Hematopoietic multipotent progenitor cell treated with erythropoietin and hydrocortisone succinate and interleukin-3 and kit ligand, for 17 days (in vitro differentiated cells): ENCODE measurements at regions not wholly inside any gene's neighbourhood (a gene's known extent, or its start where the extent isn't known, plus 50 kb on each side); places are given as distances from the start of the nearest gene placed in this dataset.

Experiments used
- DNase-seq: peaks from one replicate; pipeline ENCODE4 v3.0.0-alpha.2; 2015; ENCODE audit warnings: low spot score

DNA sequence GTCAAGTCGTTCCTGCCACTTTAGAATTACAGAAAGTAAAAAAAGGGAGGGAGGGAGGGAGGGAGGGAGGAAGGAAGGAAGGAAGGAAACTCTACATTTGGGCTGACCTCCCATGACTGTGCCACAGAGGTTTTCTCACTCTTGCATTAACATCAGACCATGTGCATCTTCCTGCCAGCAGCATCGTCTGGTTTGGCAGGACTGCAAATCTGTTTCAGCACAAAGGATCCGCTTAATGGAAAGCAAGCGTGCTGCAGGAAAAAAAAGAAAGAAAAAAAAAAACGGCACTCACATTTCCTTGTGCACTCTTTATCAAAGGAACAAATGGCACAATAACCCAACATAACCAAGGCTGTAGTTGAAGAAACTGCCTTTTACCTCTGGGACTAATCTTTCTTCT is 148.8 kb upstream of the HES1 start:
- DNase-seq, result no peak

DNA sequence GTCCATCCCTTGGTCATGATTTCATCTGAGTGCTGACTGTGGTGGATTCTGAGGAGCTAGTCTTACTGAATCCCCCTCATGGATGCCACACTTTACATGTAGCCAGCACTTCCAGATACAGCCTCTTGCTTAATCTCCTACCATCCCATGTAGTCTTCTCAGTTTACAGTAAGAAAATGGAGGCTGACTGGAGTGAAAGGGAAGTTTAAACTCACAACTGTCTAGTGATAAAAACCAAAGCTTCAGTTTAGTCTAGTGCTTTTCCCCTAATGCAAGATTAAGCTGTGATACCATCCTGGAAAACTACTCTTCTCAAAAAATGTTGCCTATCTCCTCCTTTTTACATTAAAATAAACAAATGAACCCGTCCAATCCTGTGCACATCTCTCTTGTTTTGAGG is 146.8 kb upstream of the HES1 start:
- DNase-seq, result no peak

DNA sequence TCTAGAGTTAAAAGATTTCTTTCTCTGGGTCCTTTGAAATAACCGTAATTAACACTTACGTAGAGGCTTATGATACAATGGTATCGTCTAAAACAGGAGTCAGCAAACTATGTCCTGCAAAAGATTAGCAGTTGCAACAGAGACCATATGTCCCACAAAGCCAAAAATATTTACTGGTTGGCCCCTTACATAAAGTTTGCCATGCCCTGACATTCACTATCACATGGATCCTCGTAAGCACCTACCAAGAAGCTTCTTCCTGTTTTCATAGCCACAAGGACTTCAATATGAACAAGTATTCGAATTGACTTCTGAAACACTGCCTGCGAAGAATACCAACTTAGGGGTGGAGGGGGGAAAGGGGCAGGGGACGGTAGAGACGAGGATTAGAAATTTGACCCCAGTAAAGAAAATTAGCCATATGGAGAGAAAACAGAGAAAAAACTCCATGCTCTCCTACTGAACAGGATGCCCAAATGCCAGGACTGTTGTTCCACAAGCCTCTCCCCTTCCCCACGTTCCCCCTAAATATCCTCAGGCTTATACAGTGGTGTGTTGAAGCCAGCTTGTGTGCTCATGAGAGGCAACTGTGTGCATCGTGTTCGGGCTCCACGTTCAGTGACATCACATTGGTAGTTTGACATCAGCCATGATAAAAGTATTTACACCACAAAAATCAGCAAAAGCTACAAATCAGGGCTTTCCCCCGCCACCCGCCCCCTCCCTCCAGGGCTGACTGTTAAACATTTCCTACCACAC is 144.1 kb upstream of the HES1 start:
- DNase-seq, result no peak

DNA sequence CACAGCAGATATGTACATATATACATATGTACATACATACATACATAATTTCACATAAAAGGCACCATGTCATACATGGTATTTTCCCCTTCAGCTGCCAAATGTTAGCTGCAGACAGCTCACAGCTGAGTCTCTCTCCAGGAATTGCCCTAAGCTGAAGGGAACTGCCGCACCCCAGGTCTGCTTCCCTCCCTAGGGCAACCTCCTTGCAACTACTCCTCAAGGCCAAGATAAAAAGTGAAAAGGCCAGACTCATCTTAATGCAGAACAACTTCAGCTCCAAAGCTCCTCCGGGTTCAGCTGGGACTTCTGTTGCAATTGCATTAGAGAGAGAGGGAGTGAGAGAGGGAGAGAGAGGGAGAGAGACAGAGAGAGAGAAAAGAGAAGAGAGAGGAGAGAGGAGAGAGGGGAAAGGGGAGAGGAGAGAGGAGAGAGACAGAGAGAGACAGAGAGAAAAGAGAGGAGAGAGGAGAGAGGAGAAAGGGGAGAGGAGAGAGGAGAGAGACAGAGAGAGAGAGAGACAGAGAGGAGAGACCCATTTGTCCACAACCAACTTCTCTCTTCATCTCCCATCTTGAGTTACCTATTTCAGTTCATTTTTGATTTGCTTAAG is 143.4 kb upstream of the HES1 start:
- DNase-seq, result no peak

DNA sequence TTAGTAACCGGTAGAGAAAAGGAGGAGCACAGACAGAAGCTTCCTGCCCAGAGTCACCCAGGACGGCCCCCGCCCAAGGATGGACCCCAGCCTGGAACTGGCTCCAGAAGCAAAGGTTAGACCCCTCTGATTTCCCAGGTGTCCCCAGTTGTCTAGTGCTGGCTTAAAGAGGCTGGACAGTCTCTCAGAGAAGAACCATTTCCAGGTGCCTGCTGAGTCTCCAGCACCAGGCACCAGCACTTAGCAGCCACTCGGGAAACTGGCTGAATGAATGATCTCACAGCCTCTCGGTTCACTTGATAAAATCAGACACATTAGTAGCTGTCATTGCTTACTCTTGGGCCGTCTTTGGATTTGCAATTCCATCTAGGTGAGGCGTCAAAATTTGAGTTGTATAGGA is 139.7 kb upstream of the HES1 start:
- DNase-seq, result no peak

DNA sequence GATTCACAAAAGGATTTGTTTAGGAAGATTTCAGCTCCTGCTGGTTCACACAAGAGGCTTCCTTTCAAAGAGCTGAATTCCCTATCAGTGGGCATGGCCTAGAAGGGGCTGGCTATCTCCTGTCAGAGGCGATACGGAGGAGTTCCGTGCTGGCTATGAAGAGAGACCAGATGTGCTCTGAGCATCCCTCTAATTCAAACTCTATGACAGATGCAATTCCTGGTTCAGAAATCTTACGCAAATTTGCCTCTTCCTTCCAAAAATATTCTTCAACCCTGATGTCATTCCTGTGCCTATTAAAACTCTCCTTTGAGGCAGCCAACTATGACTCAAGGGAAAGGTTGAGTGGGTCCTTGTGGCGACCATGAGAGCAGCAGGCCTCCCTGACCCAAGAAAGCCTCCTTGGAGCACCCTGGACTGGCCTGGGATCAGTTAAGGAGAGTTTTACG is 139.3 kb upstream of the HES1 start:
- no peak for DNase-seq

DNA sequence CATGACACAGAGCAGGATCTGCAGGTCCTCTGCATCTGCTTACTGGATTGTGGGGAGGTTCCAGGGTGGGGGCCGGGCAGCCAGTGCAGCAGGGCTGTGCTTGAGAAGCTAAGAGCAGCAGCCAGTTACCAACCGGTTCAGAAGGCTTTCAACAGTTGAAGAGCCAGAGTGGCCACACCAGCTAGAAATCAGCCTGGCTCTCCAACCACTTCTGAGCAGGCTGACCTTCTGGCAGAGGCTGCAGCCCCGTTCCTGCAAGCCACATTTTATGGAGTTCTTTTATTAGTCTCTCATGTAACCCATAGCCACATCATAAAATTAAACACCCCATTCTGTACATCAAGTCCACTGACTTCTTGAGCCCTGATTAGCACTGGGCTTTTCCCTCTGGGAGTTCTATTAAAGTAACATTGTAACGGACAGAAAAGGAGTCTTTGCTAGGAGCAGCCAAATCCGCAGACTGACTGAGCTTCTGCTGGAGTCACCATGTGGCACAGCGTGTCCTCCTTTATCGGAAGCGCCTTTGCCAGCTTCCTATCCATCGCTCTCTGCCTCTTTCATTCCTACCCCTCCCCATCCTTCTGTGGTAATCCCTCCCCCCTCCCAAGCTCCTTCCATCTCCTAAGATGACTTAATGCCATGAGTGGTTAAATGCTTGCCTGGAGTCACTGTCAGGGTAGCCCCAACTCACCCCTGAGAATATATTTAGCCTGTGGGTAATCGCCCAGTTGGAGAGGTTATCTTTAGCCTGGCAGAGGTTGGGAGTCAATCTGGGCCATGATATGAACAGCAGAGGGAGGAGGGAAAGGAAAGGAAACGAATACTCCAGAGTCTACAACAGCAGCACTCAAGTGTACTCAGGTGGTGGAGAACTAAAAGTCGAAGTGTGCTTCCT is 138.5 kb upstream of the HES1 start:
- no peak for DNase-seq

DNA sequence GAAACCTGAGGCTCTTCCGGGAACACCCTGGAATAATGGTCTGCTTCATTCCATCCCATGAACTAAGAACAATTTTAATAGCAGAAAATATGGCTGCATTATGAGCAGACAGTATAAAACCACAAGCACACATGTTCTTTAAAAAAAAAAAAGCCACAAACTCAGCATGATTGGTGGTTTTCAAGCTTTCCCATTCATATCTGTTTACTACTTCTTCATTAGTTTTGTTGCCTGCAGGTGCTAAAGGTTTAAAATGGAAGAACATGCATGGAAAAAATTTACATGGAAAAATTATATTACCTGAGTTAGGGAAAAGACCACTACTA is 137.9 kb upstream of the HES1 start:
- no peak for DNase-seq

DNA sequence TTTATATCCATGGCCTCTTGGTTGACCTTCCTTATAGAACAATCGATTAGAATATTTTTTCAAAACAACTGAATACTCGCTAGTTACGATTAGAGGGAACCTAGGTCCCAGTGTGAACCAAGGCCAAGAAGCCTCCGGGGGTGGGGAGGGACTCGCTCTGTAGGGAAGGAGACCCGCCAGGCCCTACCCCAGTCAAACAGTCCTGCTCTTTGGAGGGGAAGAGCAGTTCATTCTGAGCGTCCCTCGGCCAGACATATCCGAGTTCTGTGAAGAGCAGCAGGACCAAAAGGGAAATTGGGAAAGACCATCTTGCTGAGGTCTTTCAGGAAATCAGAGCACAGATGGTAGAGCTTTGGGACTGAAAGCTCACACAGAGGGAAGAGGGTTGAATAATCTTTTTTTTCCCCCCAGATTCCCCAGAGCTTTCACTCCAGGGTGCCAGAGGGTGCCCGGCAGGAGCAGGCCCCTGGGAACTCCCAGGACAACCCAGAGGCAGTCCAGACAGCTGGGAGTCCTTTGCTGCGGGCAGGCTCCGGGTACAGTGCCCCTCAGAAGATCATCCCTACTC is 137.2 kb upstream of the HES1 start:
- DNase-seq, result no peak

DNA sequence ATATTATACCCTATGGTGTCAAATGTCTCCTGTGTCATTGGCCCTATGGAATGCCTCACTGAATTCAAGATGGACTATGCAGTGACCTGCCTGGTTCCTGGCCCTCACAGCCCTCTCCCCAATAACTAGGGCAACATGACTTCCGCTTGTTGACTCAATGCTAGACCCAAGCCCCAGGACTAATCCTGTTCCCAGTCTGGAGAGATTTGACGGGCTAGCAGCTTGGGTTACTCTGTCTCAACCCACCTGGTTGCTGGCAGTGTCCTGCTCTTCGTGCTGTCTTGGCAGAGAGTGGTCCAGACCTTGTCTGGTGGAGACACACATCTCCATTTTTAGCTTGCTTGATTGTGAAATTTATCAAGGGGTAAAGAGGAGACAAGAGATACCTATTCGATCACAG is 135.8 kb upstream of the HES1 start:
- no peak for DNase-seq

DNA sequence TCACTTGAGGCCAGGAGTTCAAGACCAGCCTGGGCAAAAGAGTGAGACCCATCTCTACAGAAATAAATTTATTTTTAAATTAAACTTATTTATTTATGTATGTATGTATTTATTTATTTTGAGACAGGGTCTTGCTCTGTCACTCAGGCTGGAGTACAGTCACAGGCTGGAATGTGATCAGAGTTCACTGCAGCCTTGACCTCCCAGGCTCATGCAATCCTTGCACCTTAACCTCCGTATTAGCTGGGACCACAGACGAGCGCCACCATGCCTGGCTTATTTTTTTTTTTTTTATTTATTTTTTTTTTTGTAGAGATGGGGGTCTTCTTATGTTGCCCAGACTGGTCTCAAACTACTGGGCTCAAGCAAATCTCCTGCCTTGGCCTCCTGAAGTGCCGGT is 135.2 kb upstream of the HES1 start:
- DNase-seq, result no peak

DNA sequence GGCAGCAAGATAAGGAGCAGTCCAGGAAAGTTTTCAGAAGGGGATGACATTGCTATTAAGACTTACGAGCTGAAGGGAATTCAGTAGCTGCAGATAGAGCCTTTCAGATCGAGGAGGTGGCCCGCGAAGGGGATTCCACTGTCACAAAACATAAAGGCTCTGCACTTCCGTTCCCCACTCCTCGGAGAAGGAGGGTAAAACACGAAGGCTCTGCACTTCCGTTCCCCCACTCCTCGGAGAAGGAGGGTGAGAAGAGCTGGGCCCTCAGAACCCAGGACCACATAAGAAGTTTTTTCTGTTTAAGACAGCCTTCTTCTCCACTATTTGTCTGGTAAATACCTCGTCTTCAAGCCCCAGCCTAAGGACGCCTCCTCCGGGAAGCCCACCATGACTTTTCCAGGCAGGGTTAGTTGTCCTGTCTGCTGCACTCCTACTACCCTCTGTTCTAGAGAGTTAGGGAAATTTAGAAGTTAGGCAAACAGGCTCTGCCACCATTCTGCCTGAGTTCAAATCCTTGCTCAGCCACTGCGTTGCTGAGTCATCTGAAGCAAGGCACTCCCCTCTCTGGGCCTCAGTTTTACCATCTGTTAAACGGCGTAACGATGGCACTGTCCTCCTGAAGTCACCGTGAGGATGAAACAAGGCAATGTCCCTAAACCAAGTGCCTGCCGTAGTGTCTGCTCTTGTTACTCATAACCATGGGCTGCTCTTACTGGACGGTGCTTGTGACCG is 134.1 kb upstream of the HES1 start:
- no peak for DNase-seq

DNA sequence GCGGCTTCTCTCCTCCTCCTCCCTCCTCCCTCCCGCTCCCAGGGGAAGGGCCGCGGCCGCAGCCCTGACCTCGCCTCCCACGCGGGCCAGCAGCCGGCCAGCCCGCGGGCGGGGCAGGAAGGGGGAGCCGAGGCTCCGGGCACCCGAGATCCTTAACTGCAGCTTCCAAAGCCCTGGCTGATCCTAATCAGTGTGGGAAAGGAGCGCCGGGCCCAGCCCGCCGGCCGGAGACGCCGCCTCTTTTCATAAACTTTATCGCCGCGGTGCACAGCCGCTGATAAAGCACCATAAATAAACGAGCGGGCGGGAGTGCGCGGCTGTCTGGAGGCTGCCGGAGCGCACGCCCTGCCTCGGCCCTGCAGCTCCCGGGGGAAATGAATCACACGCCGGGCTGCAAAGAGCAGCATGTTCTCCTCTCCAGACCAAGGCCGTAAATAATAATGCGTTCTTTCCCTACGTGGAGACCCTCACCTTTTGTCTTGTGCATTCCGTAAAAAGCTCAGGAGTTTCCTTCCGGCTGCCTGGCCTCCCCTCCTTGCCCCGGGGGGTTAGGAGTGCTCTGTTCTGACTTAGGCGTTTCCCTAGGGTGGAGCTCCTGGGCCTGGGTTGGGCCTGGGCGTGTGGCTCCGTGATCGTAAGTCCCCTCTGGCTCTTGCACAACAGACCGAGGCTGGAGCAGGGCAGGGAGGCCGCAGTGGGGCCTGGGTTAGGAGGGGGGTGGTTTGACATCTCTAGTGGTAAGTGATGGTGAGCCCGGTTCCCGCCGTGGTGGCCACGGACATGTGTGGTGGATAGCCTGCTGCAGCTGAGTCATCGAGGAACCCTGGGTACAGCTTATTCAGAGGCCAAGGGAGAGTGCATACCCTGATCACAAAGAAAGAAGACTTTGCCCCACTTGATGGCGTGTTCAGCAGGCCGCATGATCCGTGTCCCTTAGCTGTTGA is 132.6 kb upstream of the HES1 start:
- peak; percentile 64 for DNase-seq

DNA sequence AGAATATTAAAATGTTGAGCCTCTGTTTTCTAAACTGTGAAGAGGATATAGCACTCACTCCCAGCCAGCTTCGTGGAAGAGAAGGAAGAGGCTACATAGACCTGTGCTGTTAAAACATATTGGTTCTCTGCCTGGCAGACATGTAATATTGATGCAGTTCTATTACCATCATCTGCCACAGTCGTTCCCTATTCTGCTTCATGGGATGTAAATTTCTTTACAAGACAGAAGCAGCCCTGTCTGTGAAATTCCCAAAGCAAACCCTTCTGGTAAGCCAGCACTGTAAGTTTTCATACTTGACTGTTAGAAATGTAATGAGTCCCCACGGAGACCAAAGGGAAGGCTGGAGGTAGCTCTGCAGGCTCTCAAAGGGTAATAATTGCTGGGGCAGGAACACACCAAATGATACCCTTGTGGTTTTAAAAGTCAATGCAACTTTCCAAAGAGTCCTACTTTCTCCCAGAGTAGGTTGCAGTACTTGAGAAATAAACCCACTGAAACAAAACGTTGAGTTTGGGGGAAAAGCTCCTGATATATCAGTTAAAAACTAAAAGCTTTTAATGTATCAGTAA is 129.9 kb upstream of the HES1 start:
- no peak for DNase-seq

DNA sequence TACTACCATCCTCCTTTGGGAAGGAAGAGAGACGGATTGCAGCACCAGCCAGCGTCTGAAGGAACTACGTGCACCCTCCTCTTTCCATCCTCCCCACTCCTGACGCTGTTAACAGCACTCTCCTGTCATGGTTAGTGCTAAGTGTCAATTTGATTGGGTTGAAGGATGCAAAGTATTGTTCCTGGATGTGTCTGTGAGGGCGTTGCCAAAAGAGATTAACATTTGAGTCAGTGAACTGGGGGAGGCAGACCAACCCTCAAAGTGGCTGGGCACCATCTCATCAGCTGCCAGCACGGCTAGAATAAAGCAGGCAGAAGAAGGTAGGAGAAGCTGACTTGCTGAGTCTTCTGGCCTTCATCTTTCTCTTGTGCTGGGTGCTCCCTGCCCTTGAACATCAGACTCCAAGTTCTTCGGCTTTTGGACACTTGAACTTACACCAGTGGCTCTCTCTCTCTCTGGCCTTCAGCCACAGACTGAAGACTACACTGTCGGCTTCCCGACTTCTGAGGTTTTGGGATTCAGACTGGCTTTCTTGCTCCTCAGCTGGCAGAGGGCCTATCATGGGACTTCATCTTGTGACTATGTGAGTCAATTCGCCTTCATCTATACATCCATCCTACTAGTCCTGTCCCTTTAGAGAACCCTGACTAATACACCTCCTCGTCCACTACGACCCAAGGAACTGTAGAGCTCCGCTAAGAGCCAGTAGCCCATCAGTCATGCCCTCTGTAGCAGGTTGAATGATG is 128.2 kb upstream of the HES1 start:
- no peak for DNase-seq

DNA sequence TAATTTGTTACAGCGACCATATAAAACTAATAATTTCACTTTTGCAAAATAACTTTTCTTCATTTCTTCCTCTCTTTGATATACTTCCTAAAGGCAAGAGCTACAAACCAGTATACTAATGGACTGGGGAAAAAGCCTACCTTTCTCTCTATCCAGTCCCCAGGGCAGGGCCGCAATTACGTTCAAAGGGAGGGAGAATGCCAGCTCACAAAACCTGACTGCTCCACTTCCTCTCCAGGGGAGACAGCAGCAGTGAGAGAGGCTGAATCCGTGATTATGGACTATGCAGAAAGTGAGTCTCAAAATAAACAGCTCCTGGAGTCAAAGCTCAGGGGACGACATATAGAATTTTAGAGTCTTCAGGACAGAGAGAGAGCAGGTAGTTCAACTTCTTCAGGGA is 126.9 kb upstream of the HES1 start:
- DNase-seq, result no peak

DNA sequence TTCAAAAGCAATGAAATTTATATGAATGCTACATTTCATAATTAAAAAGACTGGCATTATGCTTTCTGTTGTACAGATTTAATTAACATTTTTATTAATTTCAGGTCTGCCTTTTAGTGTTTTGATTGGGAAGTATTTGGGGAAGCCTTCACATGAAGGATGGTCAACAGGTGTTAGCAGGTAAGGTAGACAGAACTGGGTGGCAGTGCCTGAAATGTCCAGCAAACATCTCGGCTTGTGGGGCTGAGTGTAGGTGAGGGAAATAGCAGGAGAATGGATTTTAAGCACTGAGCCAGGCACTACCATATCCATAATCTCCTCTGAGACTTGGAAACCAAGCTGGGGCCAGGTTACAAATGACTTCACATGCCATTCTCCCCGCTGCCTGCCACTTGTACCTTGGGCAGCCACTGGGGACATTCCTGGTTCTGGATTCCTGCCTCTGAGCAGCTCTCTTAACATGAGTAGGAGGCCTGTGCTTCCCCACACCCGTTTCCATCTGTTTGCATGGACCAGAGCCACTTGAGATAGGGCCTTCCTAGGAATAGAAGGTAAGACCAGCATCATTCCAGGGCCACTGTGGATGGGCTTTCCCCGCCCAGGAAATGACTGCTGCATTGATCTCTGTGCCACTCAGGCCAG is 125.9 kb upstream of the HES1 start:
- DNase-seq, result no peak

DNA sequence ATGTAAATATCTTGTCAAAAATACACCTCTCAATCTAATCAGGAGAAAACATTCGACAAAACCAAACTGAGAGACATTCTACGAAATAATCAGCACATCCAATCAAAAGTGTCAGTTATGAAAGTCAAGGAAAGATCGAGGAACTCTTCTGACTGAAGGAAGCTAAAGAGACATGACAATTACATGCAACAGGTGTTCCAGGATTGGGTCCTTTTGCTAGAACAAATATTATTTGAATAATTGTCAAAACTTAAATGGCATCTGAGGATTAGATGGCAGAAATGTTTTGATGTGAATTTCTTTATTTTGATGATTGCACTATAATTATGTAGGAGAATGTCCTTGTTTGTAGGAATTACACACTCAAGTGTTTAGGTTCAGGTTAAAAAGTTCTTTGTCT is 124.1 kb upstream of the HES1 start:
- DNase-seq, result no peak

DNA sequence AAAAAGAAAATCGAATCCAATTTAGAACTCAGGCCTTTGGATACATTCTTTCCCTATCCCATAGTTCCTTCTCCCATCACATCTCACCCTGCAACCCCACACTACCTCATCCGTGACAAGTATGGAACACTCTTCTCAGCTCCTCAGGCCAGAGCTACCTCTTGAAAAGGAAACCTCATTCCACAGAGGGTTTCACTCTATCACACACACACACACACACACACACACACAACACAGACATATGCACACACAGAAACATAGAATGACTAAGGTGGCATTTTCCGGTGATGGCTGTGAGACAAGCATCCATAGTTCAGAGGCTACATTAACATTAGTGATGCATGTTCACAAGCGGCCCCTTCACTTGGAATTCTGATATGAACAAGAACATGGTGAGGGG is 122.0 kb upstream of the HES1 start:
- DNase-seq, result no peak
